PC-9 (cell line): ENCODE measurements at regions not wholly inside any gene's neighbourhood (a gene's known extent, or its start where the extent isn't known, plus 50 kb on each side); places are given as distances from the start of the nearest gene placed in this dataset.

ENCODE experiments used
- BruUV-seq: library from RNA; stranded (reverse); fragments of 400-500 nt; replicated peaks from 2 replicates; lab custom pipeline; 2021; lab: Mats Ljungman, UMichigan
- CTCF ChIA-PET: fragments of 300-600 bp; sonication (Branson Sonifier 250); formaldehyde crosslinking; loops from one replicate; lab custom pipeline; 2022; ENCODE audit warnings: antibody characterized with exemption; lab: Charles Lee
- POLR2A ChIA-PET: fragments of 300-600 bp; sonication (Branson Sonifier 250); formaldehyde crosslinking; loops from one replicate; lab custom pipeline; 2022; ENCODE audit warnings: antibody characterized with exemption; ENCODE audit not compliant: unreplicated experiment; lab: Charles Lee
- DNase-seq, 2 experiments: peaks; one replicate each; pipeline versions ENCODE4 v3.0.0 to v3.0.0-alpha.2; 2015 to 2022; ENCODE audit warnings: mixed read lengths in 1 of 2
- H2AFZ ChIP-seq: fragments of 200-600 bp; sonication (generic); 2 replicates; pipeline ENCODE4 v1.8.1; 2017; ENCODE audit warnings: antibody characterized with exemption
- H3F3A ChIP-seq: fragments of 200-600 bp; sonication (generic); 2 replicates; pipeline ENCODE4 v1.8.1; 2017; ENCODE audit warnings: antibody characterized with exemption, mild to moderate bottlenecking, low read depth; ENCODE audit not compliant: insufficient read depth
- H3K27ac ChIP-seq: fragments of 200-600 bp; sonication (generic); 2 replicates; pipeline ENCODE4 v1.6.1; 2016; ENCODE audit warnings: mixed run types
- H3K27me3 ChIP-seq: fragments of 200-600 bp; sonication (generic); 2 replicates; pipeline ENCODE4 v1.6.1; 2016; ENCODE audit warnings: low read depth, mixed run types; ENCODE audit not compliant: insufficient read depth
- H3K36me3 ChIP-seq: fragments of 200-600 bp; sonication (generic); 2 replicates; pipeline ENCODE4 v1.6.1; 2016; ENCODE audit warnings: low read depth, mixed run types
- H3K4me1 ChIP-seq: fragments of 200-600 bp; sonication (generic); replicated peaks from 2 replicates; pipeline ENCODE4 v1.6.1; 2016; ENCODE audit warnings: mixed run types; ENCODE audit not compliant: insufficient read depth
- H3K4me2 ChIP-seq: fragments of 200-600 bp; sonication (generic); 2 replicates; pipeline ENCODE4 v1.6.1; 2017; ENCODE audit warnings: mixed run types
- H3K4me3 ChIP-seq: fragments of 200-600 bp; sonication (generic); 2 replicates; pipeline ENCODE4 v1.6.1; 2016; ENCODE audit warnings: mixed run types
- H3K79me2 ChIP-seq: fragments of 200-600 bp; sonication (generic); 2 replicates; pipeline ENCODE4 v1.6.1; 2017; ENCODE audit warnings: low read depth, mixed run types
- H3K9me2 ChIP-seq: fragments of 200-600 bp; sonication (generic); 2 replicates; pipeline ENCODE4 v1.8.1; 2017; ENCODE audit warnings: mild to moderate bottlenecking; ENCODE audit not compliant: insufficient read depth
- H3K9me3 ChIP-seq: fragments of 200-600 bp; sonication (generic); 2 replicates; pipeline ENCODE4 v1.8.1; 2016; ENCODE audit warnings: low read depth; ENCODE audit not compliant: insufficient read depth
- H4K20me1 ChIP-seq: fragments of 200-600 bp; sonication (generic); 2 replicates; pipeline ENCODE4 v1.8.1; 2017; ENCODE audit not compliant: insufficient read depth
- EZH2 ChIP-seq: fragments of 200-600 bp; sonication (generic); IDR thresholded peaks from 2 replicates; pipeline ENCODE4 v1.8.0; 2017; ENCODE audit warnings: antibody characterized with exemption, low read depth
- intact Hi-C: fragments of 100-400 bp; cut with micrococcal nuclease; formaldehyde crosslinking; loops from one replicate; pipeline ENCODE4 v1.10.0; 2022; ENCODE audit not compliant: unreplicated experiment
- TF ChIP-seq, protein P1 (sequence below): fragments of 200-600 bp; sonication (generic); conservative IDR thresholded peaks from 2 replicates; pipeline ENCODE4 v1.6.1; 2017; ENCODE audit warnings: mixed run types, antibody characterized with exemption, mild to moderate bottlenecking, moderate library complexity

DNA sequence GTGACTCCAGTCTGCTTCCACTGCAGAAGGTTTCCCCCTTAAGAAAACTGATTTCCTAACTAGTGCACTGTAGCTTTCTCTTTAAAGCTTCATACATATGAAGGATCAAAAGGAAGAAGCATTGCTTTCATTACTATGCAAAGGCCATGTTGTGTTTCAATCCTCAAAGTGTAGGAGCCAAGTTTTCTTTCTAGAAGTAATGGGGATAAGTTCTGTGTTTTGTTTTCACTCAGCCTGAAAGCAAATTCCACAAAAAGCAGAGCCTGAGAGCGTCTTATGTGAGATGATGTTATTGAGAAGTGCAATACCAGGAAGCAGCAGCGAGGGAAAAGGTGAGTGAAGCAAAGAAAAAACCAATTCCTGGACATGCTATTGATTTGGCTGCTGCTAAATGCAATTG is 99.7 kb downstream of the GMNC start:
- Histone ChIP-seq H3K27me3 (no peaks in the 10 kb centered on the region), H2AFZ (no peak overlapping the region), H3K27ac (no peak overlapping the region), H3K4me3 (no peak overlapping the region), H3K4me1 (no peaks in the 10 kb centered on the region), H4K20me1 (no peaks in the 10 kb centered on the region), H3K79me2 (no peaks in the 10 kb centered on the region), H3K9me3 (no peaks in the 10 kb centered on the region), H3K4me2 (no peak overlapping the region), H3K9me2 (no peaks in the 10 kb centered on the region), H3F3A (no peaks in the 10 kb centered on the region), H3K36me3 (no peaks in the 10 kb centered on the region)
- CTCF ChIA-PET, result no interaction called here
- DNase-seq, result no peak
- POLR2A ChIA-PET, result no interaction called here
- intact Hi-C loops, result no loop called here
- no peak for TF ChIP-seq EZH2
- TF ChIP-seq, protein P1, sequence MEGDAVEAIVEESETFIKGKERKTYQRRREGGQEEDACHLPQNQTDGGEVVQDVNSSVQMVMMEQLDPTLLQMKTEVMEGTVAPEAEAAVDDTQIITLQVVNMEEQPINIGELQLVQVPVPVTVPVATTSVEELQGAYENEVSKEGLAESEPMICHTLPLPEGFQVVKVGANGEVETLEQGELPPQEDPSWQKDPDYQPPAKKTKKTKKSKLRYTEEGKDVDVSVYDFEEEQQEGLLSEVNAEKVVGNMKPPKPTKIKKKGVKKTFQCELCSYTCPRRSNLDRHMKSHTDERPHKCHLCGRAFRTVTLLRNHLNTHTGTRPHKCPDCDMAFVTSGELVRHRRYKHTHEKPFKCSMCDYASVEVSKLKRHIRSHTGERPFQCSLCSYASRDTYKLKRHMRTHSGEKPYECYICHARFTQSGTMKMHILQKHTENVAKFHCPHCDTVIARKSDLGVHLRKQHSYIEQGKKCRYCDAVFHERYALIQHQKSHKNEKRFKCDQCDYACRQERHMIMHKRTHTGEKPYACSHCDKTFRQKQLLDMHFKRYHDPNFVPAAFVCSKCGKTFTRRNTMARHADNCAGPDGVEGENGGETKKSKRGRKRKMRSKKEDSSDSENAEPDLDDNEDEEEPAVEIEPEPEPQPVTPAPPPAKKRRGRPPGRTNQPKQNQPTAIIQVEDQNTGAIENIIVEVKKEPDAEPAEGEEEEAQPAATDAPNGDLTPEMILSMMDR, result no peak
- no TSS peak for BruUV-seq

DNA sequence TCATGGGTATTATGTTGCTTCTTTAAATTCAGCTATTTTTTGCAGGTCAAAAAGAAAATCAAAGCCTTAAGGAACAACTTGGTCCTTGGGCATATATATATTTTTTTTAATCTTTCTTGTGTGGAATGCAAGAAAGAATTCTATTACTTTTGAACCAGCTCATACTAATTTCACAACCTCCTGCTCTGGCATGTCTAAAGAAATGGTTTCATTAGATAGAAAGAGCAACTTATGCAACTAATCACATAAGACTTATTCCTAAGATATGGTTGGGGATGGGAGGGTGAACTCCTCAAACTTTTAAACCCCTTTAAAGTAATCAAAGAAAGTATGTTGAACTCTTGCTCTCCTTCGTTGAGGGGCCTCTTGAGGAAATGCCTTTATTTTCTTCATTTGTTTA is 114.9 kb downstream of the GMNC start:
- TF ChIP-seq, protein P1, result no peak
- no peak for TF ChIP-seq EZH2

DNA sequence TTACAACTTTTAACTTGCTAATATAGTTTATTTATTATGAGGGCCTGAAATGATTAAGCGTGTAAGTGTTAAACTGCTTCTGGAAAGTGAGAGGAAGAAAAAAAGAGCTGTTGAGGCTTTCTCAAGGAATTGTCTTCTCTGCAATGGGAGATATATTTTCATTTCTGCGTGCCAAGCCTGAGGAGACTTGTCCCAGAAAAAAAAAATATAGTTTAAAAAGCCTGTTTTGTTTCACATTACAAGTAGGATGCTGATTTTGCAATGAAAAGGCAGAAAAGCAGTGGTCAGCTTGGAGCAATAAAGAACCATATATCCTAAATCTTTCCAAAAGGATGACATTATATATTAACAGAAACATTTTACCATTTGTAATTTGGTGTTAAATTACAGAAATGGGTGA is 115.5 kb downstream of the GMNC start:
- no peaks in the 10 kb centered on the region for H3K79me2 ChIP-seq
- no peak overlapping the region for H3K4me3 ChIP-seq
- BruUV-seq, result no TSS peak
- intact Hi-C loops, result no loop called here
- DNase-seq, result no peak
- no peaks in the 10 kb centered on the region for H3F3A ChIP-seq
- ChIA-PET POLR2A (no interaction called here), CTCF (no interaction called here)
- no peak overlapping the region; the same call in 1 of the 2 replicates for H2AFZ ChIP-seq
- H3K27me3 ChIP-seq, result no peaks in the 10 kb centered on the region
- H3K9me2 ChIP-seq, result no peaks in the 10 kb centered on the region
- H3K4me2 ChIP-seq, result no peak overlapping the region
- H3K36me3 ChIP-seq, result no peaks in the 10 kb centered on the region
- no peak overlapping the region for H3K27ac ChIP-seq
- no peaks in the 10 kb centered on the region for H3K9me3 ChIP-seq
- H3K4me1 ChIP-seq, result no peaks in the 10 kb centered on the region
- TF ChIP-seq EZH2, result no peak
- TF ChIP-seq, protein P1, result no peak
- no peaks in the 10 kb centered on the region for H4K20me1 ChIP-seq

More for the DNA sequence above, 114.9 kb downstream of the GMNC start:
- POLR2A ChIA-PET, result no interaction called here
- intact Hi-C loops, result no loop called here
- H3K9me3 ChIP-seq, result no peaks in the 10 kb centered on the region
- no peaks in the 10 kb centered on the region for H3K79me2 ChIP-seq
- H3K4me3 ChIP-seq, result no peak overlapping the region
- H3K4me1 ChIP-seq, result no peaks in the 10 kb centered on the region
- no peaks in the 10 kb centered on the region for H3K9me2 ChIP-seq
- H3F3A ChIP-seq, result no peaks in the 10 kb centered on the region
- no peak for DNase-seq
- no peaks in the 10 kb centered on the region for H3K36me3 ChIP-seq
- CTCF ChIA-PET, result no interaction called here
- no peaks in the 10 kb centered on the region for H3K27me3 ChIP-seq
- H4K20me1 ChIP-seq, result no peaks in the 10 kb centered on the region
- no peak overlapping the region for H3K27ac ChIP-seq
- BruUV-seq, result no TSS peak
- no peak overlapping the region for H3K4me2 ChIP-seq
- H2AFZ ChIP-seq, result no peak overlapping the region
